ENCODE measurements at regions not wholly inside any gene's neighbourhood (a gene's known extent, or its start where the extent isn't known, plus 50 kb on each side); places are given as distances from the start of the nearest gene placed in this dataset.

DNA sequence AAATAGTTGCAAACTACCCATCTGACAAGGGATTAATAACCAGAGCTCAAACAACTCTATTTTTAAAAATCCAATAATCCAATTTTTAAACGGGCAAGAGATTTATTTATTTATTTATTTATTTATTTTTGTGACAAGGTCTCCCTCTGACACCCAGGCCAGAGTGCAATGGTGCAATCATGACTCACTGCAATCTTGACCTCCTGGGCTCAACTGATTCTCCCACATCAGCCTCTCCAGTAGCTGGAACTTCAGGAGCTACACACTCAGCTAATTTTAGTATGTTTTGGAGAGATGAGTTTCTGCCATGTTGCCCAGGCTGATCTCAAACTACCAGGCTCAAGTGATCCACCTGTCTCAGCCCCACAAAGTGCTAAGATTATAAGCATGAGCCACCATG lies 267.2 kb upstream of the BLID start:
- TF ChIP-seq, protein P1, sequence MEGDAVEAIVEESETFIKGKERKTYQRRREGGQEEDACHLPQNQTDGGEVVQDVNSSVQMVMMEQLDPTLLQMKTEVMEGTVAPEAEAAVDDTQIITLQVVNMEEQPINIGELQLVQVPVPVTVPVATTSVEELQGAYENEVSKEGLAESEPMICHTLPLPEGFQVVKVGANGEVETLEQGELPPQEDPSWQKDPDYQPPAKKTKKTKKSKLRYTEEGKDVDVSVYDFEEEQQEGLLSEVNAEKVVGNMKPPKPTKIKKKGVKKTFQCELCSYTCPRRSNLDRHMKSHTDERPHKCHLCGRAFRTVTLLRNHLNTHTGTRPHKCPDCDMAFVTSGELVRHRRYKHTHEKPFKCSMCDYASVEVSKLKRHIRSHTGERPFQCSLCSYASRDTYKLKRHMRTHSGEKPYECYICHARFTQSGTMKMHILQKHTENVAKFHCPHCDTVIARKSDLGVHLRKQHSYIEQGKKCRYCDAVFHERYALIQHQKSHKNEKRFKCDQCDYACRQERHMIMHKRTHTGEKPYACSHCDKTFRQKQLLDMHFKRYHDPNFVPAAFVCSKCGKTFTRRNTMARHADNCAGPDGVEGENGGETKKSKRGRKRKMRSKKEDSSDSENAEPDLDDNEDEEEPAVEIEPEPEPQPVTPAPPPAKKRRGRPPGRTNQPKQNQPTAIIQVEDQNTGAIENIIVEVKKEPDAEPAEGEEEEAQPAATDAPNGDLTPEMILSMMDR (IDR thresholded peaks at IDR 0.05): no peak
- TF ChIP-seq POLR2A (IDR thresholded peaks at IDR 0.05): no peak

Measured in tibial nerve (tissue), 3 donors.